Activated T-helper 1 cell treated with anti-CD3 and anti-CD28 coated beads, Interleukin-2, amount 50 U/mL, for 16 hours (primary cell): ENCODE measurements at regions not wholly inside any gene's neighbourhood (a gene's known extent, or its start where the extent isn't known, plus 50 kb on each side); places are given as distances from the start of the nearest gene placed in this dataset.

Experiments used
- DNase-seq, 2 donors: peaks; one replicate each; pipeline ENCODE4 v3.0.0-alpha.2; 2020; ENCODE audit warnings: low read depth in 1 of 2, low spot score in 1 of 2

GRCh38 chr11:116100016-116100415 lies 595.8 kb upstream of the CADM1 start:
- DNase-seq: no peak

- no peak for DNase-seq
Observed at GRCh38 chr11:116099541-116099940, 595.3 kb upstream of the CADM1 start.

GRCh38 chr11:116096272-116096995 lies 592.2 kb upstream of the CADM1 start:
- no peak for DNase-seq

GRCh38 chr11:116093481-116094270 lies 589.5 kb upstream of the CADM1 start:
- DNase-seq: no peak

- DNase-seq: no peak
Observed at GRCh38 chr11:116093065-116093464, 588.9 kb upstream of the CADM1 start.

GRCh38 chr11:116086426-116086825 lies 582.2 kb upstream of the CADM1 start:
- no peak for DNase-seq

- DNase-seq: no peak
Observed at GRCh38 chr11:116085031-116085635, 580.9 kb upstream of the CADM1 start.

- no peak for DNase-seq
Observed at GRCh38 chr11:116084511-116084910, 580.3 kb upstream of the CADM1 start.

GRCh38 chr11:116082256-116082655 lies 578.0 kb upstream of the CADM1 start:
- DNase-seq: no peak

- no peak for DNase-seq
Observed at GRCh38 chr11:116079580-116079979, 575.4 kb upstream of the CADM1 start.

- no peak for DNase-seq
Observed at GRCh38 chr11:116078101-116078591, 573.9 kb upstream of the CADM1 start.

GRCh38 chr11:116077092-116077491 lies 572.9 kb upstream of the CADM1 start:
- no peak for DNase-seq

GRCh38 chr11:116073854-116074837 lies 569.9 kb upstream of the CADM1 start:
- no peak for DNase-seq

- no peak for DNase-seq
Observed at GRCh38 chr11:116072601-116073410, 568.6 kb upstream of the CADM1 start.

- no peak for DNase-seq
Observed at GRCh38 chr11:116072133-116072532, 567.9 kb upstream of the CADM1 start.

GRCh38 chr11:116071241-116071640 lies 567.0 kb upstream of the CADM1 start:
- no peak for DNase-seq

- no peak for DNase-seq
Observed at GRCh38 chr11:116070520-116070919, 566.3 kb upstream of the CADM1 start.

- DNase-seq: no peak
Observed at GRCh38 chr11:116066777-116067176, 562.6 kb upstream of the CADM1 start.

GRCh38 chr11:116065986-116066385 lies 561.8 kb upstream of the CADM1 start:
- no peak for DNase-seq
